ENCODE measurements at regions not wholly inside any gene's neighbourhood (a gene's known extent, or its start where the extent isn't known, plus 50 kb on each side); places are given as distances from the start of the nearest gene placed in this dataset.
"Not testable (repeated sequence)": the region's sequence is repeated elsewhere in the genome, so short reads cannot be mapped to it uniquely, and the experiment has no call there.

DNA sequence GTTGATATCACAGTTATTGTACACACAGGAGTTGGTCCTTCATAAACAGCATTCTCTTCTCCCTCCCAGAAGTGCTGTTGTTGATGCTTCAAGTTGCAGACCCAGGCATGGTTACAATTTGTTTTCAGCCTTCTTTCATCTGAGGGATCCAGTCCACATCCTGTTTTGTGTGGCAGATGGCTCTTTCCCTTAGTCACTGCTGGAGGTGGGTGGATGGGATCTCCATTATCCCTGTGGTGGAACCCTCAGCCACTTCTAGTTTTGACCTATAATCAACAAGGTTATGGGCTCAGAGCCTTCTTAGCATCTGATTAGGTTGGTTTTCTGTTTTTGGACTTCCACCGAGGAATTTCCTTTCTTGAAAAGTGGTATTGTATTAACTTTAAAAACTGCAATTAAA, 214.2 kb downstream of the SH2D4B start:
- DNase-seq: no peak

DNA sequence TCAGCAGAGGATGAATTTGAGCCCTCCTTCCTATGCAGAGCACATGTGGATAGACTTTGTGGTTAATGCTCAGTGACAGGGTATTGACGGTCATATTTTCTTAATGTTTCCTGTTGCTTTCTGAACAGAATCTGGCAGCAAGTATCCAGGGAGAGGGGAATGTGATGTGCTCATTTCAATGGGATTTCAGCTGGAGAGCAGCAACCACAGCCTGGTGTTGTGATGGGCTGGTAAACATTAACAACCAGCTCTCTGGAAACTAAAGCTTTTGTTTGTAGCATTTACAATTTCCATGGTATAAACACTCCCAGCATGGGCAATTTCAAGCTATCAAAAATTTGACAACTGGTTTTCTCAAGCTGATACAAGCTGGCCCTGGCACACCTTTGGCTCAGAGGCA, 215.9 kb downstream of the SH2D4B start:
- no peak for DNase-seq

DNA sequence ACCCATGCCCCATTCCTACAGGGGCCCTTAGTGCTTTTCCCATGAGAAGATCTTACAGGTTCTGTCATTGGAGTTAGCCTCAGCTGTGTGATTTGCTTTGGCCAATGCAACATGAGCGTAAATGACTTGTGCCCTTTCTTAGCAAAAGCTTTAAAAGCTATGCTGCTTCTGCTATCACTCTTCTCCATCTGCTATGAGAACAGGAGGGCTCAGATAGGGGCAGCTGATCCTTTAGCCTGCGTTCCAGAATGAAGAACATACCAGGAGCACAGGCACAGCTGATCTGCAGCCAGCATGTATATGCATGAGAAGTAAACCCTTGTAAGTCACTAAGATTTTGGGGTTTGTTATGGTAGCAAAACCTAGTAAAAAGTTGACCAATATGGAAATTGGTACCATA, 218.2 kb downstream of the SH2D4B start:
- DNase-seq: no peak

DNA sequence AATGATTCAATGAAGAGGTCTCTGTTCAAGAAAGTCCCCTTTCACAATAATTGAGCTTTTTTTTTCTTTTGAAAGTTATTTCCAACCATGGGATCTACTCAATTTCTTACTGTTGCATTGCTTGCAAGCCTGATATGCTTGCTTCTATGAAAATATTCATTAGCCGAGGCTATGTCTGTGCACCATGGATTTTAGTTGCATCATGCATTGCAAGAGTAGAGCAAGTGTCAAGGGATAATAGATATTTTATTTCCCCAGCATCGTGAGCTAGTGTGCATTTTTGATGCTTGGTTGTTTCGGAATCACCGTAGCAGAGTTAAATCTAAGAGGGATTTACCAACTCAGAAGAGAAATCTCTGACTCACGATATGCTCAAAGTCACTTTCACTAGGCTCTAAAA, 222.0 kb downstream of the SH2D4B start:
- DNase-seq: no peak

DNA sequence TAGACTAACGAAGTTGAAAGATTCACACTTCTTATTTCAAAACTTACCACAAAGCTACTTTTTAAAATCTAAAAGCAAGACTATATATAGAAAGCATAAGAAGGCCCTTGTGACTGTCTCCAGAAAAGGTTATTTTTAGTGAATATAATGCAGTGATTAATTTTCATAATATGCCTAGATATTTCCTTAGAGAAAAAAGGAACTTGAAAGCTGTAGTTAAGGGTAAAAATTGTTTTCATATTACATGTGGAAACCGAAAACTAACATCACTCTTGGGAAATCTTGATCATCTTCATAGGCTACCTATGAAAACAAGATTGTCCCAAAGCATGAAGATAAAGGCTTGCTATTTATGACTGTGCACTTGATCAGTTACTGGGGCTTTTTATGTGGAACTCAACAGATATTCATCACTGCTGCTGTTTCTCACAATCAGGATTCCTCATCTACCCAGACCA, 223.2 kb downstream of the SH2D4B start:
- no peak for DNase-seq

DNA sequence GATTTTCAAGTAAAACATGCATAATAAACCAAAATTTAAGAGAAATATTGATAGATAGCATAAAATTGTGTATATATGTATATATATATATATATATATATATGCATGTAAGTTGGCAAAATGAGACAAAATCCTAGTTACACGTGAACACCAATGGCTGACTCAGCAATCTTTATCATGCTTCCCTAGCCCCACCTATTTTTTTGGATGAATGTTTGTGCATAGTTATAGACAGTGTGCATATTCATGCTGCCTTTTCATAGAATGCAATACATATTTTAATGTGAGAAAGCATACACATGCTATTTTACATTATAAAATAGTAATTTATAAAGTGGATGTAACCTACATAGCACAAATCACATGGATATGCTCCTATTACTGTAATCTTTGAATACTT, 230.3 kb downstream of the SH2D4B start:
- DNase-seq: no peak

DNA sequence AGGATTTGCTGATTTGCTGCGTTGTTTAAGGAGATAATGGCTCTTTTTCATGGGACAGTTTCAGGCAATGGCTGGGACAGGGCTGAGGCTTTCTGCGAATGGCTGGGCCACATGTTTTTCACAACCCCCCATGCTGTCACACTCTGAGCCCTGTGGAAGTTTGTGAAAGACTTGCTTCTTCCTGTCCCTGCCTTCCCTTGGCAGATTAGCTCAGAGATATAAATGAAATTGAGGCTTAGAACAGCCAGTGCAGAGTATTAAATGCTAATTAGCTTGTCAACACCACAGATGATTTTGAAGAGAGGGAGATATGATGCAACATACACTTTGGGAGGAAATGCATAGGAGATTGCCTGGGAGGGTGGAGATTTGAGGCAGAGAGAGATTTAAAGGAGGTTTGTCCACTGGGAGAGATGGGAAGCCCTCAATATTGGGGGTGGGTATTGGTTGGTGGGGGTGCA, 232.0 kb downstream of the SH2D4B start:
- no peak for DNase-seq

DNA sequence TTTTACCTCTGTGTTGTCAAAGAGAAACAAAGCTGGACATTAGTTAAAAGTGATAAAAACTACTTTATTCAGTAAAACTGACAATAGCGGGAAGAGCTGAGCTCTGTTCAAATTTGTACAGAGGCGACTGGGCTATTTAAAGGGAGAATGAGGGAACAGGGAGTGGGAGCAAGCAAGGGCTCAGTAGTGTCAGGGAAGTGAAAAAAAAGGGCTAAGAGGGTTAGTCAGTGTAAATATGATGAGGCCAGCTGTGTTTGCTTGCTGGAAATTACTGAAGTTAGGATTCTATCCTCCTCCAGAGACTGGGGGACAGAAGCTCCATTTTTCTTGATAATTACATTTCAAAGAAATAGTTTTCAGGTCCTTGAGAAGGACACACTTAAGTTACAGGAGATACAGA, 232.5 kb downstream of the SH2D4B start:
- DNase-seq: no peak

DNA sequence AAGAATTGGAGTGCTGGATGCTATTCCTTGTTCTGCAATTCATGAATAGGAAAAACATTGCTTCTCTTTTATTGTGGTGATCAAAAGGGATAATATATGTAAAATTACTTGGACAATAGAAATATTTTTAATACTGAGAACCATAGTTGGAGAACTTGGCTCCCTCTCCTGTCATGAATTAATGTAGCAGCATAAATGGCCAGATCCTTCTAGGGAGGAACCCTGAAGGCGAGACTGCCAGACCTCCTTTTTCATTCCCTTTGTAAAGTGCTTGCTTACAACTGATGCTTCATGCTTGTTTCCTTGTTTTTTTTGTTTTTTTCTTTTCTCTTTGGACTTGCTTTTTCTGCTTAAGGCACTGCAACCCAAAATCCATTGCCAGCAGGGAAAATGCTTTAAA, 233.6 kb downstream of the SH2D4B start:
- DNase-seq: no peak

DNA sequence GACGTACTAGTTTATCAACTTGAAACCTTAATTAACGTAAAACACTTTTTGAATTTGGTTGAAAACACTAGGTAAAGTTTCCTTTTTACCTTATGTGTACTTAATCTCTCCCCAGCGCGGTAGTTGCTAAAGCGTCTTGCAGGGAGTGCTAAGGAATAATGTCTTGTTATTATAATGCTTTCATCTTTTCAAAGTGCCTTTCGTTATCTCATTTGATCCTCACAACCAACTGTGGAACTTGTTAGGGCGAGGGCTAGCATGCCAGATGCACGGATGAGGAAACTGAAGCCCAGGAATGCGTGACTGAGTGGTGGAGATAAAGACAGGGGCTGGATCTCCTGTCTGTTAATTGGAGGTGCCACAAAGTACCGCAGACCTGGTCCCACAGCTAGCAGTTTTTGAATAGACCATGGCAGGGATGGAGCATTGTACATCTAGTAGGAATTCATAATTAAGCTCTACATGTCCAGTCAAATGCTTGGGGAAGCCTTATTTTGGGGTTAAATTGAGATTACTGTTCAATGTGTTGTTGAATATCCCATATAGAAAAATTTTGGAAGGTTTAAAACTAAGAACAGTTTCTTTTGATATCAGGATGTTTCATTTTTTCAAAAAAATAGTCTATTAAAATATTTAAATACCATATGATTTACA, 234.3 kb downstream of the SH2D4B start:
- DNase-seq: no peak

DNA sequence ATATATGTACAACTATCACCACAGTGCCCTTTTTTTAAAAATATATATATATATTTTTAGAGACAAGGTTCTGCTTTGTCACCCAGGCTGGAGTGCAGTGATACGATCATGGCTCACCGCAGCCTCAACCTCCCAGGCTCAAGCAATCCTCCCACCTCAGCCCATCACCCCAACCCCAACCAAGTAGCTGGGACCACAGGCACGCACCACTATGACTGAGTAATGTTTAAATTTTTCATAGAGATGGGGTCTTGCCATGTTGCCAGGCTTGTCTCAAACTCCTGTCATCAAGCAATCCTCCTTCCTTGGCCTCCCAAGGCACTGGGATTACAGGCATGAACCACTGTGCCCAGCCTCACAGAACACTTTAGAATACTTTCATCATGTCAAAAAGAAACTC, 234.9 kb downstream of the SH2D4B start:
- DNase-seq: no peak

DNA sequence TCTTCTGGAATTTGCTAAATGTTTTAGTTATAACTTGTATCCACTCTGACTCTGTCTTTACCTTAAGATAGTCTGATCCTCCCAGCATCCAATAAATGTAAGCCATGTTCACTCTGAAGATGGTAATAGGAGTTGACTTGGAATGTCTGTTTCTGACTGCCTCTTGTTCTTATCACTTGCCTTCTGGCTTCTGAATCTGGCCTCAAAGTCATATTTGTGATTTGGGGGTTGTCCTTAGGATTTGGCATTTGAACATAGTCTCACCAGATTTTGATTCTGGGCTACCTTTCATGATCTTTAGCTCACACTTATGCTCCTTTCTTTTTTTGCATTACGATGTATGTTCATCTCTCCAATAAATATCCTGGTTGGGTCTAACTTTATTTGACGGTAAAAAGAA, 247.0 kb downstream of the SH2D4B start:
- DNase-seq: no peak

DNA sequence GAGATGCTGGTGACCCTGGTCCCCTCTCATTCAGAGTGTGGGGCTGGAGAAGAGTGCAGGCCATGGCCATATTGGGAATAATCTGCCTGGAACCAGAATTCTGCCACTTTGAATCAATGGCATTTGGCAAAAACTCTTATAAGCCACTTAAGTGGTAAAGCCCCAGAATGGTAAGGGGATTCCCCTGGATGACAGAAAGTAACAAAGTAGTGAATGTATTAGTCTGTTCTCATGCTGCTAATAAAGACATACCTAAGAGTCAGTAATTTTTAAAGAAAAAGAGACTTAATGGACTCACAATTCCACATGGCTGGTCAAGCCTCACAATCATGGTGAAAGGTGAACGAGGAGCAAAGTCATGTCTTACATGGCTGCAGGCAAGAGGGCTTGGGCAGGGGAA, 248.6 kb downstream of the SH2D4B start:
- no peak for DNase-seq

DNA sequence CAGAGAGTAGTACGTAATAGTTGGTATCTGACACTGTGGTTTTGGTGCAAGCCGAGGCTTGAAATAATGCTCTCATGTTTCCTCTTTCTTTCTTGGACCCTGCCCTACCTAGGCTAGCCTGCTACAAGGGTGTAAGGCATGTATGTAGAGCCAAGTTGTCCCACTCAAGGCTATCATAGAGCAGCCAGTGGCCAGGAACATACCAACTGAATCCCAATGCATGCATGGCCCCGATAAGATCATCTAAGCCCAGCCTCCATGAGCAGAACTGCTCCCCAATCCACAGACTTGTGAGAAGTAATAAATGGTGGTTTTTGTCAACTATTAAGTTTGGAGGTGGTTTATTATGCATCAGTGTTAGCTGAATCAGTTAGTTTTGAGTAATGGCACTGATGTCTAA, 250.2 kb downstream of the SH2D4B start:
- no peak for DNase-seq

DNA sequence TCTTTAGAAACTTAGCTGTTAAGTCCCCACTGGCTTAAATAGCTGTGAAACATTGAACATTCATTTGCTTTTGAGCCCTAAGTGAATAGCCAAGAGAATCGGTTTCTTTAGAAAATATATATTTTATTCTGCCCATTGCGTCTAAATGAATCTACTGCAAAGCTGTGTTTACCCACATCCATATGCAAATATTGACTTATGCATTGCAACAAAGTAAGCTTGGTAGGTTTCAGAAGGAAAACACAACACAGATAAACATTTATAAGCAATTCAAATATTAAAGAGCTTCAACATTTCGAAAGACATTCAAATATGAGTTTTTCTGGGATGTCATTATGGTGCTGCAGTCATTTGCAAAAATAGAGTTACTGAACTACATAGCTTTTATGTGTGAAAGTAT, 257.3 kb downstream of the SH2D4B start:
- no peak for DNase-seq

DNA sequence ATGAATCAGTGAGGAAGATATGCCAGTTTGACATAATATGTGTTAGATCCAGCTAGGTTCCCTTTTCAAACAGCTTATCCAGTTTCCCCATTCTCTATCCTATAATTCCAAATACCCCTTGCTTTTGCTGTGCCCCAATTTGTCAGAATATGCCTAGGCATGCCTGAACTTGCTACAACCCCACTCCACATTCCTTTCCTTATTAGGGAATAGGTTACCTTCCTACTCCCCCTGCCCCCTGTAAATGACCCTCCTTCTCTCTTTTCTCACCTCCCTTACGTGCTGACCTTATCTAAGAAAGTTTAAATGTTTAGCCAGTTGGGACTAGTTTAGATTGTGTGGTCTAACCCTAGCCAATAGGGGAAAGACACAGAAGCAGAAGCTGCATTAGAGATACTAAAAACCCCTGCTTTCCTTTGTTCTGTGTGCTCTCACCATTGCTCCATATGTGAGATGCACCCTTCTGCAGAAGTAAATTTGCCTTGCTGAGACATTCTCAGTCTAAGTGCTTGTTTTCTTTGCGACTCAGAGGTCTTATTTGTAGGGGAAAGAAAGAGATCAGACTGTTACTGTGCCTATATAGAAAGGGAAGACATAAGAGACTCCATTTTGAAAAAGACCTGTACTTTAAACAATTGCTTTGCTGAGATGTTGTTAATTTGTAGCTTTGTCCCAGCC, 267.8 kb downstream of the SH2D4B start:
- no peak for DNase-seq

DNA sequence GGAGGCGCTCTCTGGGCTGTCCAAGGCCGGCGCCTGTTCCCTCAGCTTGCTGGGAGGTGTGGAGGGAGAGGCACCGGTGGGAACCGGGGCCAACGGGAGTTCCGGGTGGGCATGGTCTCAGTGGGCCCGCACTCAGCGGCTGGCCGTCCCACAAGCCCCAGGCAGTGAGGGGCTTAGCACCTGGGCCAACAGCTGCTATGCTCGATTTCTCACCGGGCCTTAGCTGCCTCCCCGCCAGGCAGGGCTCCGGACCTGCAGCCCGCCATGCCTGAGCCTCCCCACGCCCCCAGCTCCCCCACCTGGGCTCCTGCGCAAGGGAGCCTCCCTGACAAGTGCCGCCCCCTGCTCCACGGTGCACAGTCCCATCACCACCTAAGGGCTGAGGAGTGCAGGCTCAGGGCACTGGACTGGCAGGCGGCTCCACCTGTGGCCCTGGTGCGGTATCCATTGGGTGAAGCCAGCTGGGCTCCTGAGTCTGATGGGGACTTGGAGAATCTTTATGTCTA, 276.5 kb downstream of the SH2D4B start:
- DNase-seq: no peak

DNA sequence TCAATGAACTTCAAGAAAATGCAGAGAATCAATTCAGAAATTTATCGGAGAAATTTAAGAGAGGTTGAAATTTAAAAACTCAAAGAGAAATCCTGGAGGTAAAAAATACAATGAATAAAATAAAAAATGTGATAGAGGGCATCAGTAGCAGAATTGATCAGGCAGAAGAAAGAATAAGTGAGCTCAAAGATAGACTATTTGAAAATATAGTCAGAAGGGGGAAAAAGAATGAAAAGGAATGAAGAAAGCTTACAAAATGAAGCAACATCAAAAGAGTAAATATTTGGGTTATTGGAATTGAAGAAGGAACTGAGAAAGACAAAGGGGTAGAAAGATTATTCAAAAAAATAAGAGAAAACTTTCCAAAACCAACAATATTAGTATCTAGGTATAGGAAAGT, 291.4 kb downstream of the SH2D4B start:
- DNase-seq: no peak

DNA sequence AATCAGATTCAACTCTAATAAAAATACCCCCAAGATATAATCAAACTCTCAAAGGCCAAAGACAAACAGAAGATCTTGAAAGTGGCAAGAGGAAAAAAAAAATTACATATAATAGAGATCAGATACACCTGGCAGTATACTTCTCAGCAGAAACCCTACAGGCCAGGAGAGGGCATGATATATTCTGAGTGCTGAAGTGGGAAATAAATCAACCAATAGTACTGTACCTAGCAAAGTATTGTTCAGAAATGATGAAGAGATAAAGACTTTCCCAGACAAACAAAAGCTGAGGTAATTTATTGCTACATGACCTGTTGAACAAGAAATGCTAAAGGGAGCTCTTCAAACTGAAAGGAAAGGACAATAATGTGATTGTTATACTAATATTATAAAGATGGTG, 291.9 kb downstream of the SH2D4B start:
- no peak for DNase-seq

DNA sequence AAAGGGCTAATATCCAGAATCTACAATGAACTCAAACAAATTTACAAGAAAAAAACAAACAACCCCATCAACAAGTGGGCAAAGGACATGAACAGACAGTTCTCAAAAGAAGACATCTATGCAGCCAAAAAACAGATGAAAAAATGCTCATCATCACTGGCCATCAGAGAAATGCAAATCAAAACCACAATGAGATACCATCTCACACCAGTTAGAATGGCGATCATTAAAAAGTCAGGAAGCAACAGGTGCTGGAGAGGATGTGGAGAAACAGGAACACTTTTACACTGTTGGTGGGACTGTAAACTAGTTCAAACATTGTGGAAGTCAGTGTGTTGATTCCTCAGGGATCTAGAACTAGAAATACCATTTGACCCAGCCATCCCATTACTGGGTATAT, 295.0 kb downstream of the SH2D4B start:
- DNase-seq: not testable (repeated sequence)

DNA sequence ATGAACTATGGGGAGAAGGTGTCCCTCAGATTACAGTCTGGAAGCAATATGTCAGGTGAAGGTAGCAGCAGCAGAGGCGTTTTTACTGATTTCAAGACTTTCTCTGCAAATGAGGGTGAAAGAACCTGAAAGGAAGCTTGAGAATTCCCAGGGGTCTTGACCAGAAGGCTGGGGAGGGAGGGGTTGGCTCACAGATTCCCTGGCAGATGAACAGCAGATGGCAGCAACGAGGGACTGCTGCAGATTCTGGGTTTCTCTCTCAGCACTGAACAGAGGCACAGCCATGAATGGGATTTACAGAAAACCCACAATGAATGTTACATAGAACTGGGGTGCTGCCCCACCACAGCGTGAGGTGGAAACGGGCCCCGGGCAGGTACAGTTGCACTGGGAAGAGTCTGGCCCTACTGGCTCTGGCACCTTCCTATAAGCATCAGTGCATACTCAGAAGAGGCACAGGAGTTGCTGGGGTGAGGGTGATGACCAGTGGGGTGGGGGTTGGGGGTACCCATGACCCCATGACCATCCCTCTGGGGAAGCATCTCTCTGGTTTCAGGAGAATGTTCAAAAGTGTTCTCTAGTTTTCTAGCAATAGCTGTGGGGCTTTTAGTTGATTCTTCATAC, 317.8 kb downstream of the SH2D4B start:
- no peak for DNase-seq

DNA sequence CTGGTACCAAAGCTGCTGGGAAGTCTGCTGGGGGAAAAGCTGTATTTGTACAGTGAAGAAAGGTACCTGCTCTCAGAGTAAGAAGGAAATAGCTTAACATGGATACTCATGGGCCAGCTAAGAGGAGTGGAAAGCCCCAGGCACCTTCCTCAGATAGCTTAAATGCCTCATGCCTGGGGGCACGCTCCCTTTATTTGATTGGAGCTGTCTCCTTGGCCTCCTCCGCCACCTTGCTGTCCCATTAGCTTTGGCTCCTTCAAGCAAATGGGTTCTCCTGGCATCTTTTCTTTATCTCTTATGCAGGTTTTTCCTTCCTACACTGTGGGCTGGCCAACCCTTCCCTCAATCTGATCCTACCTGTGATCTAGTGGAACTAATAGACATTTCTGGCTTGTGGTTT, 318.5 kb downstream of the SH2D4B start:
- DNase-seq: no peak

DNA sequence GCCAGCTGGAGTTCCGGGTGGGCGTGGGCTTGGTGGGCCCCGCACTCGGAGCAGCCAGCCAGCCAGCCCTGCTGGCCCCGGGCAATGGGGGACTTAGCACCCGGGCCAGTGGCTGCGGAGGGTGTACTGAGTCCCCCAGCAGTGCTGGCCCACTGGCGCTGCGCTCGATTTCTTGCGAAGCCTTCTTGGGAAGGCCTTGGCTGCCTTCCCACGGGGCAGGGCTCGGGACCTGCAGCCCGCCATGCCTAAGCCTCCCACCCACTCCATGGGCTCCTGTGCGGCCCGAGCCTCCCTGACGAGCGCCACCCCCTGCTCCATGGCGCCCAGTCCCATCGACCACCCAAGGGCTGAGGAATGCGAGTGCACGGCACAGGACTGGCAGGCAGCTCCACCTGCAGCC, 321.6 kb downstream of the SH2D4B start:
- DNase-seq: not testable (repeated sequence)

DNA sequence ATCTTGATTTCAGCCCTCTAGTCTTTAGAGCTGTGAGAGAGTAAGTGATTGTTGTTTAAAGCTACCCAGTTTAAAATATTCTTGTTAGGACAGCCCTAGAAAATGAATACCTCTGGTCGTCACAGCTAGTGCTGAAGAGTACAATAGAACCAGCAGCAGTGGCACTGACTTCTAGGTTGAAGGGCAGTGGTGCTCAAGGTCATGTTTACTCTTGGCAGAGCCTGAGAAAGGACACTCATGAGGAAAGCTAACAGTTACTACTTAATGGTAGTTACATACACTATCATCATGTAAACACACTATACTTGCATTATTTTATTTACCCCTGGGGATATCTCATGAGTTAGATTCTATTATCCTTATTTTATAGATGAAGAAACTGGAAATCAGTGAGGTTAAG, 323.0 kb downstream of the SH2D4B start:
- DNase-seq: no peak

Measured in NCI-H1694 treated with DMSO at 0.1 percent for 48 hours (cell line).